ENCODE measurements at regions not wholly inside any gene's neighbourhood (a gene's known extent, or its start where the extent isn't known, plus 50 kb on each side); places are given as distances from the start of the nearest gene placed in this dataset.

- TF ChIP-seq CTCF (conservative IDR thresholded peaks at IDR 0.05 in 1 of 2, IDR thresholded peaks at IDR 0.05 in 1 of 2; ENCODE audit: extremely low read depth in 1 of 2, insufficient read depth in 1 of 2, low read depth in 1 of 2, low read length in 2 of 2) (no peak), EZH2 (IDR thresholded peaks at IDR 0.05; ENCODE audit: borderline replicate concordance, low read length) (no peak)
Observed at GRCh38 chr13:74064805-74065312, 69.3 kb downstream of the KLF12 start.

Data from mammary epithelial cell (primary cell).